ENCODE measurements at regions not wholly inside any gene's neighbourhood (a gene's known extent, or its start where the extent isn't known, plus 50 kb on each side); places are given as distances from the start of the nearest gene placed in this dataset.

GRCh38 chr4:46549125-46549524, 159.2 kb upstream of the GABRA2 start:
- POLR2A ChIA-PET: no interaction called here
- no peaks in the 10 kb centered on the region for H3K27me3 ChIP-seq (ENCODE audit: control insufficient read depth, insufficient read depth, low read length)

GRCh38 chr4:46524751-46525150, 134.8 kb upstream of the GABRA2 start:
- Histone ChIP-seq H3K9me3 (ENCODE audit: control insufficient read depth, insufficient read depth, low read length) (peaks cover 4% of the 10 kb centered on the region; the same call in 1 of the 2 replicates), H3K27me3 (ENCODE audit: control insufficient read depth, insufficient read depth, low read length) (no peaks in the 10 kb centered on the region), H3K27ac (ENCODE audit: low read depth, low read length) (no peak overlapping the region), H3K4me3 (ENCODE audit: low read depth, low read length) (no peak overlapping the region)
- ChIA-PET POLR2A (no interaction called here), CTCF (no interaction called here)
- DNase-seq (ENCODE audit: low read depth, low spot score): no peak
- no peak for TF ChIP-seq CTCF (IDR thresholded peaks at IDR 0.05; ENCODE audit: low read depth, low read length)

More at GRCh38 chr4:46549125-46549524, 159.2 kb upstream of the GABRA2 start:
- DNase-seq (ENCODE audit: low read depth, low spot score): no peak
- CTCF ChIA-PET: no interaction called here
- TF ChIP-seq CTCF (IDR thresholded peaks at IDR 0.05; ENCODE audit: low read depth, low read length): no peak
- H3K27ac ChIP-seq (ENCODE audit: low read depth, low read length): no peak overlapping the region
- no peak overlapping the region for H3K4me3 ChIP-seq (ENCODE audit: low read depth, low read length)
- H3K9me3 ChIP-seq (ENCODE audit: control insufficient read depth, insufficient read depth, low read length): no peaks in the 10 kb centered on the region

GRCh38 chr4:46520361-46520760, 130.4 kb upstream of the GABRA2 start:
- no peak overlapping the region for H3K4me3 ChIP-seq (ENCODE audit: low read depth, low read length)
- CTCF ChIA-PET: no interaction called here
- H3K27me3 ChIP-seq (ENCODE audit: control insufficient read depth, insufficient read depth, low read length): no peaks in the 10 kb centered on the region
- H3K9me3 ChIP-seq (ENCODE audit: control insufficient read depth, insufficient read depth, low read length): peaks cover 4% of the 10 kb centered on the region; the same call in 1 of the 2 replicates
- POLR2A ChIA-PET: no interaction called here
- H3K27ac ChIP-seq (ENCODE audit: low read depth, low read length): no peak overlapping the region
- no peak for TF ChIP-seq CTCF (IDR thresholded peaks at IDR 0.05; ENCODE audit: low read depth, low read length)
- DNase-seq (ENCODE audit: low read depth, low spot score): no peak

- CTCF ChIA-PET: no interaction called here
- no peak for TF ChIP-seq CTCF (IDR thresholded peaks at IDR 0.05; ENCODE audit: low read depth, low read length)
- POLR2A ChIA-PET: no interaction called here
- Histone ChIP-seq H3K27me3 (ENCODE audit: control insufficient read depth, insufficient read depth, low read length) (no peaks in the 10 kb centered on the region), H3K27ac (ENCODE audit: low read depth, low read length) (no peak overlapping the region), H3K4me3 (ENCODE audit: low read depth, low read length) (no peak overlapping the region), H3K9me3 (ENCODE audit: control insufficient read depth, insufficient read depth, low read length) (no peaks in the 10 kb centered on the region; the same call in 1 of the 2 replicates)
- DNase-seq (ENCODE audit: low read depth, low spot score): no peak
These were observed 126.0 kb upstream of the GABRA2 start for GRCh38 chr4:46515940-46516339.

- ChIA-PET POLR2A (no interaction called here), CTCF (interaction anchor here (0.5 kb wide), 1 partner anchor 449 kb away, joined by 3 read pairs; no protein-coding TSS in a partner anchor)
- no peak overlapping the region for H3K4me3 ChIP-seq (ENCODE audit: low read depth, low read length)
- no peaks in the 10 kb centered on the region for H3K9me3 ChIP-seq (ENCODE audit: control insufficient read depth, insufficient read depth, low read length)
- no peak for TF ChIP-seq CTCF (IDR thresholded peaks at IDR 0.05; ENCODE audit: low read depth, low read length)
- no peaks in the 10 kb centered on the region for H3K27me3 ChIP-seq (ENCODE audit: control insufficient read depth, insufficient read depth, low read length)
- DNase-seq (ENCODE audit: low read depth, low spot score): no peak
- H3K27ac ChIP-seq (ENCODE audit: low read depth, low read length): no peak overlapping the region
These were observed 118.3 kb upstream of the GABRA2 start for GRCh38 chr4:46508216-46508615.

All from AG04450 (cell line).